ENCODE measurements at regions not wholly inside any gene's neighbourhood (a gene's known extent, or its start where the extent isn't known, plus 50 kb on each side); places are given as distances from the start of the nearest gene placed in this dataset.

- TF ChIP-seq CTCF (IDR thresholded peaks at IDR 0.05) (no peak), POLR2A (IDR thresholded peaks at IDR 0.05) (no peak), EP300 (IDR thresholded peaks at IDR 0.05) (no peak), POLR2AphosphoS5 (IDR thresholded peaks at IDR 0.05) (no peak)
Measured at GRCh38 chr14:25933731-25934130, 664.1 kb downstream of the NOVA1 start.
